ACC112 (cell line): ENCODE measurements at regions not wholly inside any gene's neighbourhood (a gene's known extent, or its start where the extent isn't known, plus 50 kb on each side); places are given as distances from the start of the nearest gene placed in this dataset.

Experiments used
- H2AFZ ChIP-seq: fragments of 200-600 bp; sonication (generic); one replicate; pipeline ENCODE4 v1.6.0; 2017; ENCODE audit warnings: antibody characterized with exemption, low read length; ENCODE audit not compliant: unreplicated experiment
- H3K27ac ChIP-seq: fragments of 200-600 bp; sonication (generic); 2 replicates; pipeline ENCODE4 v1.5.1; 2014; ENCODE audit warnings: low read depth, mild to moderate bottlenecking, antibody characterized with exemption, low read length, moderate library complexity
- H3K27me3 ChIP-seq: fragments of 200-600 bp; sonication (generic); 2 replicates; pipeline ENCODE4 v1.6.1; 2014; ENCODE audit warnings: mild to moderate bottlenecking, antibody characterized with exemption, low read length, moderate library complexity, mixed read lengths; ENCODE audit not compliant: insufficient read depth
- H3K36me3 ChIP-seq: fragments of 200-600 bp; sonication (generic); 2 replicates; pipeline ENCODE4 v1.6.1; 2016; ENCODE audit warnings: mild to moderate bottlenecking, antibody characterized with exemption, low read length, moderate library complexity, mixed read lengths; ENCODE audit not compliant: insufficient read depth
- H3K4me1 ChIP-seq: fragments of 200-600 bp; sonication (generic); one replicate; pipeline ENCODE4 v1.6.1; 2016; ENCODE audit warnings: low read length, mixed read lengths; ENCODE audit not compliant: insufficient read depth, unreplicated experiment, control insufficient read depth
- H3K4me3 ChIP-seq: fragments of 200-600 bp; sonication (generic); 2 replicates; pipeline ENCODE4 v1.5.1; 2014; ENCODE audit warnings: mild to moderate bottlenecking, low read depth, low read length
- H3K79me2 ChIP-seq: fragments of 200-600 bp; sonication (generic); one replicate; pipeline ENCODE4 v1.6.0; 2016; ENCODE audit warnings: low read length; ENCODE audit not compliant: control insufficient read depth, unreplicated experiment, insufficient read depth

- H2AFZ ChIP-seq, result no peak overlapping the region
- H3K27ac ChIP-seq, result no peak overlapping the region
- H3K79me2 ChIP-seq, result no peaks in the 10 kb centered on the region
- H3K4me1 ChIP-seq, result no peaks in the 10 kb centered on the region
- H3K4me3 ChIP-seq, result no peak overlapping the region
- no peaks in the 10 kb centered on the region for H3K36me3 ChIP-seq
- H3K27me3 ChIP-seq, result no peaks in the 10 kb centered on the region
Observed at GRCh38 chr5:175181331-175181730, 262.7 kb downstream of the DRD1 start.

- no peak overlapping the region for H3K4me3 ChIP-seq
- H3K4me1 ChIP-seq, result no peaks in the 10 kb centered on the region
- no peak overlapping the region for H3K27ac ChIP-seq
- H3K36me3 ChIP-seq, result no peaks in the 10 kb centered on the region
- no peaks in the 10 kb centered on the region for H3K27me3 ChIP-seq
- H3K79me2 ChIP-seq, result no peaks in the 10 kb centered on the region
- H2AFZ ChIP-seq, result no peak overlapping the region
Observed at GRCh38 chr5:175170899-175171298, 273.1 kb downstream of the DRD1 start.

- Histone ChIP-seq H3K79me2 (no peaks in the 10 kb centered on the region), H3K36me3 (no peaks in the 10 kb centered on the region), H2AFZ (no peak overlapping the region)
Observed at GRCh38 chr5:175168882-175169507, 275.0 kb downstream of the DRD1 start.

GRCh38 chr5:175166026-175166425 lies 278.0 kb downstream of the DRD1 start:
- H3K36me3 ChIP-seq, result no peaks in the 10 kb centered on the region
- H2AFZ ChIP-seq, result no peak overlapping the region
- no peaks in the 10 kb centered on the region for H3K79me2 ChIP-seq
- no peaks in the 10 kb centered on the region for H3K27me3 ChIP-seq
- H3K4me1 ChIP-seq, result no peaks in the 10 kb centered on the region
- no peak overlapping the region for H3K27ac ChIP-seq
- H3K4me3 ChIP-seq, result no peak overlapping the region

More at GRCh38 chr5:175168882-175169507, 275.0 kb downstream of the DRD1 start:
- Histone ChIP-seq H3K27me3 (no peaks in the 10 kb centered on the region), H3K4me3 (no peak overlapping the region), H3K27ac (no peak overlapping the region), H3K4me1 (no peaks in the 10 kb centered on the region)

- no peak overlapping the region for H3K4me3 ChIP-seq
- no peaks in the 10 kb centered on the region for H3K79me2 ChIP-seq
- no peaks in the 10 kb centered on the region for H3K36me3 ChIP-seq
- H2AFZ ChIP-seq, result no peak overlapping the region
- no peak overlapping the region for H3K27ac ChIP-seq
- H3K27me3 ChIP-seq, result no peaks in the 10 kb centered on the region
- no peaks in the 10 kb centered on the region for H3K4me1 ChIP-seq
Observed at GRCh38 chr5:175163586-175164275, 280.3 kb downstream of the DRD1 start.

GRCh38 chr5:175162036-175162435 lies 281.9 kb downstream of the DRD1 start:
- H2AFZ ChIP-seq, result no peak overlapping the region
- H3K4me1 ChIP-seq, result no peaks in the 10 kb centered on the region
- no peaks in the 10 kb centered on the region for H3K79me2 ChIP-seq
- H3K27me3 ChIP-seq, result no peaks in the 10 kb centered on the region
- H3K36me3 ChIP-seq, result no peaks in the 10 kb centered on the region
- H3K4me3 ChIP-seq, result no peak overlapping the region
- no peak overlapping the region for H3K27ac ChIP-seq

GRCh38 chr5:175159956-175160355 lies 284.0 kb downstream of the DRD1 start:
- H3K79me2 ChIP-seq, result no peaks in the 10 kb centered on the region
- H3K4me1 ChIP-seq, result no peaks in the 10 kb centered on the region
- no peaks in the 10 kb centered on the region for H3K27me3 ChIP-seq

GRCh38 chr5:175148636-175149172 lies 295.3 kb downstream of the DRD1 start:
- H3K36me3 ChIP-seq, result no peaks in the 10 kb centered on the region
- no peaks in the 10 kb centered on the region for H3K4me1 ChIP-seq
- no peak overlapping the region for H2AFZ ChIP-seq
- H3K4me3 ChIP-seq, result no peak overlapping the region
- H3K79me2 ChIP-seq, result no peaks in the 10 kb centered on the region
- H3K27me3 ChIP-seq, result no peaks in the 10 kb centered on the region
- H3K27ac ChIP-seq, result no peak overlapping the region

More at GRCh38 chr5:175159956-175160355, 284.0 kb downstream of the DRD1 start:
- H3K36me3 ChIP-seq, result no peaks in the 10 kb centered on the region
- H3K27ac ChIP-seq, result no peak overlapping the region
- H2AFZ ChIP-seq, result no peak overlapping the region
- no peak overlapping the region for H3K4me3 ChIP-seq

- no peaks in the 10 kb centered on the region for H3K79me2 ChIP-seq
- no peak overlapping the region for H2AFZ ChIP-seq
- no peaks in the 10 kb centered on the region for H3K4me1 ChIP-seq
- no peak overlapping the region for H3K27ac ChIP-seq
- H3K4me3 ChIP-seq, result no peak overlapping the region
- H3K36me3 ChIP-seq, result no peaks in the 10 kb centered on the region
- H3K27me3 ChIP-seq, result no peaks in the 10 kb centered on the region
Observed at GRCh38 chr5:175146733-175147132, 297.2 kb downstream of the DRD1 start.

GRCh38 chr5:175141421-175141820 lies 302.6 kb downstream of the DRD1 start:
- no peaks in the 10 kb centered on the region for H3K79me2 ChIP-seq
- H3K36me3 ChIP-seq, result no peaks in the 10 kb centered on the region
- no peak overlapping the region for H3K4me3 ChIP-seq
- no peaks in the 10 kb centered on the region for H3K4me1 ChIP-seq
- H2AFZ ChIP-seq, result no peak overlapping the region
- H3K27me3 ChIP-seq, result no peaks in the 10 kb centered on the region
- H3K27ac ChIP-seq, result no peak overlapping the region

GRCh38 chr5:175133185-175133584 lies 310.8 kb downstream of the DRD1 start:
- no peaks in the 10 kb centered on the region for H3K27me3 ChIP-seq
- H3K4me1 ChIP-seq, result no peaks in the 10 kb centered on the region
- H3K4me3 ChIP-seq, result no peak overlapping the region
- H3K36me3 ChIP-seq, result no peaks in the 10 kb centered on the region
- no peak overlapping the region for H2AFZ ChIP-seq
- no peak overlapping the region for H3K27ac ChIP-seq
- no peaks in the 10 kb centered on the region for H3K79me2 ChIP-seq
